KBM-7 (cell line): ENCODE measurements at regions not wholly inside any gene's neighbourhood (a gene's known extent, or its start where the extent isn't known, plus 50 kb on each side); places are given as distances from the start of the nearest gene placed in this dataset.

Experiments
- DNase-seq: peaks from one replicate; pipeline ENCODE4 v3.0.0-alpha.2; 2015
- in situ Hi-C: fragments of 300-500 bp; cut with MboI; formaldehyde crosslinking; loops from 2 replicates; pipeline ENCODE4 v1.14.3; 2020; ENCODE audit warnings: low sequenced_read_pairs, low pct_unique_long_range_greater_than_20kb, mixed read lengths

DNA sequence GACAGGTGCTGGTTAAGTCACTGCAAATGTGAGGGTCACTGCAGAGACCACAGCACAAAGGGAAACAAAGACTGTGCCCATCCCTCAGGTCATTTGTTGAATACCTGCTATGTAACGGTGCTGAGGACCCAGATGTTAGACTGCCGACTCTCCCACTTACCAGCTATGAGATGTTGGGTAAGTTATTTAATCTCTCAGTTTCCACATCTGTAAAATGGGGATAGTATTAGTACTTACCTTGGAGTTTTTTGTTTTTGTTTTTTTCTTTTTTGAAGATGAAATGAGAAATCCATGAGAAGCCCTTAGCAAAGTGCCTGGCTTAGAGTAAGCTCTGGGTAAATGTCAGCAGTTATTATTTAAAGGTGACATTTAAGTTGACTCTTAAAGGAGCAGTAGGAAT is 50.5 kb upstream of the PMFBP1 start:
- in situ Hi-C loops: no loop called here
- DNase-seq: no peak
